NB4 (cell line): ENCODE measurements at regions not wholly inside any gene's neighbourhood (a gene's known extent, or its start where the extent isn't known, plus 50 kb on each side); places are given as distances from the start of the nearest gene placed in this dataset.
"Not testable (repeated sequence)": the region's sequence is repeated elsewhere in the genome, so short reads cannot be mapped to it uniquely, and the experiment has no call there.

Source experiments
- DNase-seq: peaks from one replicate; pipeline ENCODE4 v3.0.0; 2010; ENCODE audit warnings: low read depth
- H3K4me3 ChIP-seq: one replicate; pipeline ENCODE4 v1.5.1; 2011; ENCODE audit warnings: mild to moderate bottlenecking, low read depth, low read length, moderate library complexity
- CTCF ChIP-seq: IDR thresholded peaks from one replicate; pipeline ENCODE4 v1.5.1; 2012; ENCODE audit warnings: low read depth, low read length
- MAX ChIP-seq: IDR thresholded peaks from 2 replicates; pipeline ENCODE4 v1.6.1; 2011; ENCODE audit warnings: low read depth, low read length
- MYC ChIP-seq: IDR thresholded peaks from 2 replicates; pipeline ENCODE4 v1.6.1; 2011; ENCODE audit warnings: low read depth, low read length
- POLR2A ChIP-seq: IDR thresholded peaks from 2 replicates; pipeline ENCODE4 v1.6.1; 2011; ENCODE audit warnings: mild to moderate bottlenecking; ENCODE audit not compliant: insufficient read length; ENCODE audit errors: extremely low read depth

- no peak overlapping the region for H3K4me3 ChIP-seq
- no peak for DNase-seq
- no peak for TF ChIP-seq CTCF
These were observed 759.1 kb downstream of the KCNT2 start for GRCh38 chr1:195849180-195849579.

GRCh38 chr1:195847957-195848875 lies 760.0 kb downstream of the KCNT2 start:
- H3K4me3 ChIP-seq, DNase-seq: not testable (repeated sequence)

GRCh38 chr1:195831789-195832188 lies 776.5 kb downstream of the KCNT2 start:
- H3K4me3 ChIP-seq: no peak overlapping the region
- DNase-seq: no peak
- no peak for TF ChIP-seq MYC
- no peak for TF ChIP-seq CTCF
- TF ChIP-seq MAX: no peak
- no peak for TF ChIP-seq POLR2A

GRCh38 chr1:195828325-195828724 lies 779.9 kb downstream of the KCNT2 start:
- DNase-seq: no peak
- TF ChIP-seq MAX: no peak
- TF ChIP-seq MYC: no peak
- no peak for TF ChIP-seq CTCF
- no peak for TF ChIP-seq POLR2A

GRCh38 chr1:195820925-195821324 lies 787.3 kb downstream of the KCNT2 start:
- no peak for TF ChIP-seq POLR2A
- no peak for TF ChIP-seq MYC
- no peak for TF ChIP-seq CTCF
- TF ChIP-seq MAX: no peak
- no peak overlapping the region for H3K4me3 ChIP-seq
- no peak for DNase-seq

More at GRCh38 chr1:195828325-195828724, 779.9 kb downstream of the KCNT2 start:
- no peak overlapping the region for H3K4me3 ChIP-seq

GRCh38 chr1:195806060-195806459 lies 802.2 kb downstream of the KCNT2 start:
- no peak overlapping the region for H3K4me3 ChIP-seq
- DNase-seq: no peak
- no peak for TF ChIP-seq MAX
- no peak for TF ChIP-seq POLR2A
- no peak for TF ChIP-seq CTCF
- TF ChIP-seq MYC: no peak
